Osteocyte (in vitro differentiated cells): ENCODE measurements at regions not wholly inside any gene's neighbourhood (a gene's known extent, or its start where the extent isn't known, plus 50 kb on each side); places are given as distances from the start of the nearest gene placed in this dataset.

ENCODE experiments used
- DNase-seq: peaks from one replicate; pipeline ENCODE4 v3.0.0; 2021; ENCODE audit warnings: mixed read lengths; ENCODE audit not compliant: unreplicated experiment; ENCODE audit errors: extremely low spot score
- H3K27ac Mint-ChIP-seq: one replicate; pipeline ENCODE4 v1.8.0; 2021; ENCODE audit warnings: mild to moderate bottlenecking, mixed read lengths; ENCODE audit not compliant: unreplicated experiment
- H3K27me3 Mint-ChIP-seq: one replicate; pipeline ENCODE4 v1.8.0; 2021; ENCODE audit warnings: mixed read lengths; ENCODE audit not compliant: unreplicated experiment
- H3K36me3 Mint-ChIP-seq: one replicate; pipeline ENCODE4 v1.8.0; 2021; ENCODE audit warnings: mixed read lengths; ENCODE audit not compliant: unreplicated experiment
- H3K4me1 Mint-ChIP-seq: one replicate; pipeline ENCODE4 v1.8.0; 2021; ENCODE audit warnings: mixed read lengths; ENCODE audit not compliant: unreplicated experiment
- H3K4me3 Mint-ChIP-seq: one replicate; pipeline ENCODE4 v1.8.0; 2021; ENCODE audit warnings: mild to moderate bottlenecking, moderate library complexity, mixed read lengths; ENCODE audit not compliant: unreplicated experiment
- H3K9me3 Mint-ChIP-seq: one replicate; pipeline ENCODE4 v1.8.0; 2021; ENCODE audit warnings: mixed read lengths; ENCODE audit not compliant: unreplicated experiment
- TF ChIP-seq, protein P1 (sequence below): fragments of 200-600 bp; sonication (generic); IDR thresholded peaks from 2 replicates; pipeline ENCODE4 v1.5.0; 2021; ENCODE audit warnings: antibody characterized with exemption, mild to moderate bottlenecking, moderate library complexity

DNA sequence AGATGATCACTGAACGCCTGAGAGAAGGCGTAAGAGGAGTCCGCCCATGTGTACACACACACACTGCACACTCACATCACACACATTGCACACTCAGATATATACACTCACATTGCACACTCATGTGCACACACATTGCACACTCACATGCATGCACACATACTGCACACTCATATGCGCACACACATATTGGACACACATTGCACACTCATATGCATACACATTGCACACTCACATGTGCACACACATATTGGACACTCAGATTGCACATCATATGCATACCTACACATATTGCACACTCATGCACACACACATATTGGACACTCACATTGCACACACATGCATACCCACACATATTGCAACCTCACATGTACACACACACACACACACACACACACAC lies 163.2 kb downstream of the WSCD1 start:
- no peak overlapping the region for H3K27ac Mint-ChIP-seq
- H3K4me1 Mint-ChIP-seq: peaks cover 12% of the 10 kb centered on the region
- peaks cover 30% of the 10 kb centered on the region for H3K27me3 Mint-ChIP-seq
- TF ChIP-seq, protein P1, sequence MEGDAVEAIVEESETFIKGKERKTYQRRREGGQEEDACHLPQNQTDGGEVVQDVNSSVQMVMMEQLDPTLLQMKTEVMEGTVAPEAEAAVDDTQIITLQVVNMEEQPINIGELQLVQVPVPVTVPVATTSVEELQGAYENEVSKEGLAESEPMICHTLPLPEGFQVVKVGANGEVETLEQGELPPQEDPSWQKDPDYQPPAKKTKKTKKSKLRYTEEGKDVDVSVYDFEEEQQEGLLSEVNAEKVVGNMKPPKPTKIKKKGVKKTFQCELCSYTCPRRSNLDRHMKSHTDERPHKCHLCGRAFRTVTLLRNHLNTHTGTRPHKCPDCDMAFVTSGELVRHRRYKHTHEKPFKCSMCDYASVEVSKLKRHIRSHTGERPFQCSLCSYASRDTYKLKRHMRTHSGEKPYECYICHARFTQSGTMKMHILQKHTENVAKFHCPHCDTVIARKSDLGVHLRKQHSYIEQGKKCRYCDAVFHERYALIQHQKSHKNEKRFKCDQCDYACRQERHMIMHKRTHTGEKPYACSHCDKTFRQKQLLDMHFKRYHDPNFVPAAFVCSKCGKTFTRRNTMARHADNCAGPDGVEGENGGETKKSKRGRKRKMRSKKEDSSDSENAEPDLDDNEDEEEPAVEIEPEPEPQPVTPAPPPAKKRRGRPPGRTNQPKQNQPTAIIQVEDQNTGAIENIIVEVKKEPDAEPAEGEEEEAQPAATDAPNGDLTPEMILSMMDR: no peak
- DNase-seq: no peak
- H3K9me3 Mint-ChIP-seq: no peaks in the 10 kb centered on the region
- no peaks in the 10 kb centered on the region for H3K36me3 Mint-ChIP-seq
- no peak overlapping the region for H3K4me3 Mint-ChIP-seq

DNA sequence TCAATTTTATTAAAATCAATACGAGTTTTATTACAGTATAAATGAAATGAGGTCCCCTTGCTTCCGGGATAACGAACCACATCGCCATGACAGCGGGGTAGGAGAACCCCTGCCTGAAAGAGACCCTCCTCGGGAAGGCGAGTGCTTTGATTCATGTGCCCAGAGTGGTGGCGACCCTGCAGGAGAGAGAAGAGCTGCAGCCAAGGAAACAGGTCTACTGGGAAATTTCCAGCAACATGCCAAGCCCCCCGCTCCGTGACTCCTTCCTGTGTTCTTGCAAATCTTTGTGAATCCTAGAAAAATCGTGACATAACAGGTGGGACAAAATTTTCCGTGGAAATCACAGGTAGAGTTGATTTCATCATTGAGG lies 162.5 kb downstream of the WSCD1 start:
- Mint-ChIP-seq H3K27me3 (peaks cover 28% of the 10 kb centered on the region), H3K4me1 (peaks cover 8% of the 10 kb centered on the region), H3K36me3 (no peaks in the 10 kb centered on the region), H3K9me3 (no peaks in the 10 kb centered on the region), H3K4me3 (no peak overlapping the region), H3K27ac (no peak overlapping the region)
- TF ChIP-seq, protein P1: no peak
- peak; percentile 60 for DNase-seq

DNA sequence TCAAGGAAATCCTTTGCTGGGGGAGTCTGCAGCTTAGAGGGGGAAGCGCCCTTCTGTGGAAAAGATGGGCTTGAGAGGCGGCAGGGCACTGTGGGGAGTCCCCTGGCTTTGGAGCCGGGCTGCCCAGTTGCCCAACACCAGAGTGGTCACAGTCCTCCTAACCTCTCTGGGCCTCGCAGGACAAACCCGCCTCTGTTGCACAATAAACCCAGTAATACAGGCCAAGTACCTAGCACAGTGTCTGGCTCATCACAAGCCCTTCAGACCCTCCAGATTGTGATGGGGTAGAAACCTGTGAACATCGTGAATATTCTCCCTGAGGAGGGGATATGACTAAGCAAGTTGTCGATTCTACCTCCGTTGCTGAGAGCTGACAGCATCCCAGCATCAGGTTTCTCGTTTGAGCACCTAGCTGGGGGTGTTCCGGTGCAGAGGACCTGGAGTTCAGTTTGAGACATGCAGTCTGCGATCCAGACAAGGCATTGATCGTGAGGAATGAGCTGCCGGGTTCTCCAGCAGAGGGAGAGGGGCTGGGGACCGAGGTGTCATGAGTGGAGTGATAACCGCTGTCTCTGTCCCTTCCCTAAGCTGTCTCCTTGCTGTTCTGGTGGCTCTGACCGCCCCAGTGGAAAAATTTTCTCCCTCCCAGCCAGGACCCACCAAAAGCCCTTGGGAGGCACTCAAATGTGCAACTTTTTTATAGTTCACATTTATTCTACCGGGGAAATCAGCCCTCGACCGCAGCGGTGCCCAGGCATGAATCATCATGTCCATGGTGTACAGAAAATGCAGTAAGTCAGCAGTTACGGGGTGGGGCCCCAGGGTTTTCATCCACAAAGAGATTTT lies 161.9 kb downstream of the WSCD1 start:
- Mint-ChIP-seq H3K27me3 (peaks cover 23% of the 10 kb centered on the region), H3K4me1 (peaks cover 8% of the 10 kb centered on the region), H3K27ac (no peak overlapping the region), H3K9me3 (no peaks in the 10 kb centered on the region), H3K4me3 (peak overlapping the region; percentile 18), H3K36me3 (no peaks in the 10 kb centered on the region)
- TF ChIP-seq, protein P1: no peak
- DNase-seq: peak; percentile 64

DNA sequence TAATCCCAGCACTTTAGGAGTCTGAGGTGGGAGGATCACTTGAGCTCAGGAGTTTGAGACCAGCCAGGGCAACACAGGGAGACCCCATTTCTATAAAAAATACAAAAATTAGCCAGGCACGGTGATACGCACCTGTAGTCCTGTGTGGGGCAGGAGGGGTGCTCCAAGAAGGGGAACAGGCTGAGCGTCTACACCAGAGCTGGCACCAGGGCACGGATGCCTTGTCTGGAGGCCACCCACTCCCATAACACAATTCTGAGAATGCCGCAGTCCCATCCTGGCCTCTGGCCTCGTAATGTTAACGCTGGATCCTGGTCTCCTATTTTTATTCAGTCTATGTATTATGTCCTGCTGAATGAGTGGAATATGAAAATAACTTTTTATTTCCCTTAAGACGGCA lies 161.3 kb downstream of the WSCD1 start:
- no peaks in the 10 kb centered on the region for H3K36me3 Mint-ChIP-seq
- no peak overlapping the region for H3K4me3 Mint-ChIP-seq
- peaks cover 18% of the 10 kb centered on the region for H3K27me3 Mint-ChIP-seq
- H3K27ac Mint-ChIP-seq: no peak overlapping the region
- DNase-seq: peak; percentile 67
- TF ChIP-seq, protein P1: no peak
- no peaks in the 10 kb centered on the region for H3K9me3 Mint-ChIP-seq
- peaks cover 8% of the 10 kb centered on the region for H3K4me1 Mint-ChIP-seq

DNA sequence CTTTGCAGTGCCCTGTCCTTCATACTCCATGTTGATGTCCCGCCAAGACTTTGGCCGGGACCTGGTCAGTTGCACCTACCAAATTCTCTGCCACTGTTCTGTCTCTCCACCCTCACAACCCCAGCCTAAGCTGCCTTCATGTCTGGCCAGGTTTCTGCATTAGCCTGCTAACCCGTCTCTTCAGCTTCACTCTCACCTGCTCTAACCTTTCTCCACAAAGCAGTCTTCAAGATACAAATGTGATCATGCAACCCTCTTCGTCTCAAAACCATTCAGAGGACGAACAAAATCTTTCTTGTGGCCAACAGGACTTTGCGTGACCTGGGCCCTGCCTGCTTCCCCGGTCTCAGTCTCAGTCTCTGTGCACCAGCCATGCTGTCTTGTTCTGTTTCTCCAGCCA lies 148.2 kb downstream of the WSCD1 start:
- Mint-ChIP-seq H3K4me1 (peaks cover 2% of the 10 kb centered on the region), H3K27ac (no peak overlapping the region)
- TF ChIP-seq, protein P1: no peak

More for the DNA sequence above, 148.2 kb downstream of the WSCD1 start:
- H3K4me3 Mint-ChIP-seq: no peak overlapping the region
- DNase-seq: peak; percentile 34
- peaks cover 31% of the 10 kb centered on the region for H3K27me3 Mint-ChIP-seq
- peaks cover 12% of the 10 kb centered on the region for H3K9me3 Mint-ChIP-seq
- H3K36me3 Mint-ChIP-seq: peaks cover 4% of the 10 kb centered on the region
